GM10248 (cell line): ENCODE measurements at regions not wholly inside any gene's neighbourhood (a gene's known extent, or its start where the extent isn't known, plus 50 kb on each side); places are given as distances from the start of the nearest gene placed in this dataset.

Experiments
- CTCF ChIA-PET: fragments of 300-600 bp; sonication (Branson Sonifier 250); formaldehyde crosslinking; extraction: SDS; loops from one replicate; lab custom pipeline; 2021; ENCODE audit warnings: antibody characterized with exemption; lab: Yijun Ruan, JAX
- POLR2A ChIA-PET: fragments of 350-650 bp; sonication (Branson Sonifier 250); formaldehyde crosslinking; extraction: SDS; loops from one replicate; lab custom pipeline; 2020; ENCODE audit warnings: antibody characterized with exemption; lab: Yijun Ruan, JAX
- DNase-seq: peaks from one replicate; pipeline ENCODE4 v3.0.0; 2012; ENCODE audit errors: extremely low spot score
- CTCF ChIP-seq: IDR thresholded peaks from 2 replicates; pipeline ENCODE4 v1.5.1; 2012; ENCODE audit warnings: mild to moderate bottlenecking, low read depth; ENCODE audit errors: extremely low read depth, missing control alignments, control extremely low read depth

GRCh38 chr18:46266473-46266872 lies 162.3 kb downstream of the HAUS1 start:
- no peak for TF ChIP-seq CTCF
- CTCF ChIA-PET = interaction anchor here (1.0 to 2.3 kb wide), 4 partner anchors 9 to 93 kb away, joined by 3 to 8 read pairs (median 4); a partner anchor contains a TSS
- DNase-seq = no peak
- POLR2A ChIA-PET = no interaction called here

GRCh38 chr18:46268671-46269070 lies 164.5 kb downstream of the HAUS1 start:
- ChIA-PET CTCF (interaction anchor here (1.2 to 2.2 kb wide), 2 partner anchors 12 to 95 kb away, joined by 4 to 12 read pairs; a partner anchor contains a TSS), POLR2A (no interaction called here)
- no peak for TF ChIP-seq CTCF
- no peak for DNase-seq

DNA sequence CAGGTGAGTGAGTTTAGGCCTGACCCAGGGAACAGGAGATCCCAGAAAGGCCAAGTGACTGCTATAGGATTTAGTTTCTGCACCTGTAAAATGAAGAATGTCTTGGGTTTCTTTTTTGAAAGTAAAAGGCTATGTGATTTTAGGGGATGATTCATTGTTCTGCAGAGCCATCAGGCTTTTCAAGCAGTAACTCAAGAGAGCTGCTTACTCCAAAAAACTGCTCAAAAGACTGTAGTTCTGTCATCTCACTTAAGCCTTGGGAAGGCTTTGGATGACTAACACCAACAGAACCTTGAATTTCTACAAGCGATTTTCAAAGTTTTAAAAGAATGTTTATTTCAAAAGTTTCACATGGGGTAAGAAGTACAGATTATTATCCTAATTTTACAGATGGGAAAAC lies 165.1 kb downstream of the HAUS1 start:
- ChIA-PET POLR2A (no interaction called here), CTCF (interaction anchor here (1.2 kb wide), 1 partner anchor 11 kb away, joined by 12 read pairs; no protein-coding TSS in a partner anchor)
- TF ChIP-seq CTCF = no peak
- no peak for DNase-seq

DNA sequence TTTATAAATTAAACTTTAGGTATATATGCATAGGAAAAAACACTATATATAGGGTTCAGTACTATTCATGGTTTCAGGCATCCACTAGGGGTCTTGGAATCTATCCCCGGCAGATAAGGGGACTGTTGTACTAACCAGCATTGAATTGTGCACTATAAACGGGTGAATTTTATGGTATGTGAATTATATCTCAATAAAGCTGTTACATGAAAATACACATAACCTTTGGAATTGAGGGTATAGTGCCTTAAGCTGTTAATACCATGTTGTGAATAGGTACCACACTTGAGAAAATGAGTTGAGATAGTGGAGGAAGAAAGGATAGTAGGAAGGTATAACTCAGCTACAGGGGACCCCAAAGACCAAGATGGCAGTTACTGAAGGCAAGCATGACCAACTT lies 167.3 kb downstream of the HAUS1 start:
- CTCF ChIA-PET = interaction anchor here (1.1 to 1.6 kb wide), 4 partner anchors 9 to 386 kb away, joined by 3 to 9 read pairs (median 4); no protein-coding TSS in a partner anchor
- DNase-seq = no peak
- POLR2A ChIA-PET = no interaction called here
- TF ChIP-seq CTCF = no peak

GRCh38 chr18:46273861-46274260 lies 169.7 kb downstream of the HAUS1 start:
- POLR2A ChIA-PET = no interaction called here
- TF ChIP-seq CTCF = no peak
- no peak for DNase-seq
- CTCF ChIA-PET = interaction anchor here (1.2 to 2.8 kb wide), 3 partner anchors 9 to 126 kb away, joined by 3 to 8 read pairs (median 5); a partner anchor contains a TSS

DNA sequence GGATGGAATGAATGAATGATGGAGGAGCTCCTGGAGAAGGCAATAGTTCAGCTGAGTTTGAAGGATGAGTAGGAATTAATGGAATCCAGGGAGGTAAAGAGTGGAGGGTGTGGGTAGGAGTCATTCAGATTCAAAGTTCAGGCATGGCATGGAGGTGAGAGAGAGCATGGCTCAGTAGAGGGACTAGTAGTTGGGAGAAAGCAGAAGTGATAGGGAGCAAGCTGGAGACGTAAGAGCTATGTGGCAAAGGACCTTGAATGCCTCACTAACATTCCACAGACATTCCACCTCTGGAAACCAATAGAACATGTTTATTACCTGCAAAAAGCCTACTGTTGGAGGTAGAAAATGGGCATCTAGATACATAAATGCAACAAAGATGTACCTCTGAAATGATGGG lies 170.1 kb downstream of the HAUS1 start:
- ChIA-PET CTCF (interaction anchor here (1.2 to 2.8 kb wide), 3 partner anchors 8 to 127 kb away, joined by 3 to 8 read pairs (median 5); a partner anchor contains a TSS), POLR2A (no interaction called here)
- no peak for TF ChIP-seq CTCF
- DNase-seq = no peak

GRCh38 chr18:46275370-46275769 lies 171.2 kb downstream of the HAUS1 start:
- no peak for DNase-seq
- POLR2A ChIA-PET = no interaction called here
- no peak for TF ChIP-seq CTCF
- CTCF ChIA-PET = interaction anchor here (0.7 to 2.4 kb wide), 2 partner anchors 9 to 383 kb away, joined by 3 to 8 read pairs; no protein-coding TSS in a partner anchor
